Hepatocyte (in vitro differentiated cells): ENCODE measurements at regions not wholly inside any gene's neighbourhood (a gene's known extent, or its start where the extent isn't known, plus 50 kb on each side); places are given as distances from the start of the nearest gene placed in this dataset.

ENCODE experiments used
- CTCF ChIP-seq: fragments of 200-600 bp; sonication (generic); IDR thresholded peaks from 2 replicates; pipeline ENCODE4 v1.5.1; 2016; ENCODE audit warnings: antibody characterized with exemption, mild to moderate bottlenecking; ENCODE audit not compliant: poor library complexity
- EZH2 ChIP-seq: fragments of 200-600 bp; sonication (generic); IDR thresholded peaks from 2 replicates; pipeline ENCODE4 v1.6.1; 2016; ENCODE audit warnings: antibody characterized with exemption, mild to moderate bottlenecking, borderline replicate concordance
- EZH2phosphoT487 ChIP-seq: fragments of 200-600 bp; sonication (generic); IDR thresholded peaks from one replicate; pipeline ENCODE4 v1.6.1; 2018; ENCODE audit warnings: antibody characterized with exemption, mild to moderate bottlenecking, low read depth, moderate library complexity; ENCODE audit not compliant: unreplicated experiment, severe bottlenecking

GRCh38 chr3:188041193-188041592 is 112.8 kb upstream of the LPP start:
- no peak for TF ChIP-seq CTCF
- TF ChIP-seq EZH2: no peak
- TF ChIP-seq EZH2phosphoT487: no peak
